KBM-7 (cell line): ENCODE measurements at regions not wholly inside any gene's neighbourhood (a gene's known extent, or its start where the extent isn't known, plus 50 kb on each side); places are given as distances from the start of the nearest gene placed in this dataset.
"Not testable (repeated sequence)": the region's sequence is repeated elsewhere in the genome, so short reads cannot be mapped to it uniquely, and the experiment has no call there.

Experiments used
- DNase-seq: peaks from one replicate; pipeline ENCODE4 v3.0.0-alpha.2; 2015
- in situ Hi-C: fragments of 300-500 bp; cut with MboI; formaldehyde crosslinking; loops from 2 replicates; pipeline ENCODE4 v1.14.3; 2020; ENCODE audit warnings: low sequenced_read_pairs, low pct_unique_long_range_greater_than_20kb, mixed read lengths

DNA sequence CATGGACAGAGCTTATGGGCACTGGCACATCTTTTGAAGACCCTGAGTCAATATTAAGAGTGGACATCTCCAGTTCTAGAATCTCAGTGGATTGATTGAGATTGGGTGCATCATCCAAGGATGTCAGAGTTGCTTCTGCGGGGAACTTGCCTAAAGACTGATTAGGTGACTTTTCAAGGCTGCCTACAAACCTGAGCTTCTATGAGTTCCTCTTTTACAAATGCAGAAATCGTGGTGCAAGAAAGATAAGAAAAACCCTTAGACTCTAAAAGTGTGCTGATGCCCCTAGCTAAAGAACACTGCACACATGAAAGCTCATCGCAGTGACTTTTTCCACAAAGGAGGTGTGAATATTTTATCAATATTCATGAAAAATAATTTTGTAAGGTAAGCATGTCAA is 86.8 kb upstream of the NEDD4L start:
- in situ Hi-C loops = no loop called here
- no peak for DNase-seq

GRCh38 chr18:57956491-57956890 is 87.5 kb upstream of the NEDD4L start:
- no peak for DNase-seq
- in situ Hi-C loops = no loop called here

DNA sequence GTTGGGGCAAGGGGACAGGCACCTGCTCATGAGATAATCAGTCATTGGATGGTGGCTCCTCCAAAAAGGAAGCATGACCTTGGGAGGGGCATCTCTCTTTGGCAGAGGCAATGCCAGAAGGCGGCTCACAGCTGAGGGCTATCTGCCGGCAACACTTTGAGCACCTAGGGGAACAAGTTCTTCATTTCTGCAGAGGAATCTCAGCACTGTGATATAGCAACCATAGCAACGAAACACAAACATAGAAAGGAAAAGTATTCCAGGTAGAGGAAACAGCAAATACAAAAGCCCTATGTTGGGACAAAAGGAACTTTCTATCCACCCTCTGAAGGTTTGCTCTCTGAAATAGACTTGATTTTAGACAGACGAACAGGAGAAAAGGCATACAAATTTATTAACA is 89.1 kb upstream of the NEDD4L start:
- DNase-seq = no peak
- in situ Hi-C loops = no loop called here

DNA sequence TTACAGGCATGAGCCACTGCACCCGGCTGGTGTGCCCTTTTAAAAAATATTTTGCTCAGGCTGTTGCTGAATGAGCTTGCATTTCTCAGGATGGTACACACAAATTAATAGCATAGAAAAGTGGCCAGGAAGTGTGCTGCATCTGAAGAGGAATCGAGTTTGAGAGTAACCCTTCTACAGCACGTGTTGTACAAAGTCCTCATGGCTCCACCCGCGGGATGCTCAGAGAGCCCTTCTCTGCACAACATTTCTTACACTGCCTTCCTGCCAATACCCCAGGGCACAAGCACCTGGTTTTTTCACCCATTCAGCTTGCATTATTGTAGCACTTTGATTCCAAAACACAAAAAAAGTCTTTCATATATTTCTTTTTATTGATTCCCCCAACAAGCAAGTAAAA is 90.1 kb upstream of the NEDD4L start:
- in situ Hi-C loops = no loop called here
- no peak for DNase-seq

DNA sequence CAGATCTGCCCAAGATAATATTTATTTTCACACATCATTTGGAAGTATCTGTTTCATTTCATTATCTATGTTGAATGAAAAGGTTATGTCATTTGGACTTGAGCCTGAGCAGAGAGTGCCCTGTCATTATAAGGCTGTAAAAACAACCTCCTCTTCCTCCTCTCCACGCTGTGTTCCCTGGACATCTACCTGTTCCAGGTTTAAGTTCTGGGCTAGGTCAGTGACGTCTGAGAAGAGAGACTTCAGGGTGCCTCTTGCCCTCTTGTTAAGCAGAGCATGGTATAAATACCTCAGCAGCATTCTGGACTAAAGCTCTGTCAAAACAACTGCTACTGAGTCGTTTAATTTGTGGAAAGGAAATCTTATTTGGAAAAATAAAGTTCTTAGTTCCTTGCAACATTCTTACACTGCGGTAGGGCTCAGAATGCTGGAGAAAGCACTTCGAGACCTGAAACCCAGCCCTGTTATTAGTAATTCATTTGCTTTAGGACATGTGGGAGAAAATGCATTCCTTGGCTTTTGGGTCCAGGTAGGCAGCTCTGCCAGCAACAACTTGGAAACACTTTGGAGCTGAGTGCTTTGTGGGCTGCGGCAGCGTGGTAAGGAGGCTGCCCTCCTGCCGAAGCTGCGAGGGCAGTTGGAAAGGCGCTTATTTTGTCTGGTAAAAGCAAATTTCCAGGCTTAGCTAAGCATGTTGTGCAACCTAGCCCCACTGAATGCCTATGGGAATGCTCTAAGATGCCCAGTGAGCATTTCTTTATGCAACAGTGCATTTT is 91.8 kb upstream of the NEDD4L start:
- in situ Hi-C loops = no loop called here
- DNase-seq = no peak

GRCh38 chr18:57951117-57951796 is 92.8 kb upstream of the NEDD4L start:
- in situ Hi-C loops = no loop called here
- no peak for DNase-seq

- no peak for DNase-seq
- in situ Hi-C loops = no loop called here
Observed at GRCh38 chr18:57950542-57950941, 93.5 kb upstream of the NEDD4L start.

- in situ Hi-C loops = not testable (repeated sequence)
Observed at GRCh38 chr18:57949335-57949734, 94.7 kb upstream of the NEDD4L start.

GRCh38 chr18:57947117-57947516 is 96.9 kb upstream of the NEDD4L start:
- in situ Hi-C loops = no loop called here
- DNase-seq = no peak

More at GRCh38 chr18:57949335-57949734, 94.7 kb upstream of the NEDD4L start:
- DNase-seq = not testable (repeated sequence)

DNA sequence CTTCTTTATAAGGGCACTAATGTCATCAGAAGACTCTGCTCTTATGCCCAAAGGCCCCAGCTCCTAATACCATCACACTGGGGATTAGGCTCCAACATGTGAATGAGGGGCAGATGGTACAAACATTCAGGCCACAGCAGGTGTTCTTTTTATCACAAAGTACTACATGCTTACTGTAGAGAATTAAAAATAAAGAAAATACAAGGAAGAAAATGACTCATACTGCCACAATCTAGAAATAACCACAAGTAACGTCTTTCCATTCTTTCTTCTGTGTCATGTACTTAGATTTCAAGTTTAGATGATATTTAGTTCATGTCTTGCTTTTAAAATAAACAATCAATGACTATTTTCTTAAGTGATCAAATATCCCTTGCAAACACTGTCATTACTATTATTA is 100.3 kb upstream of the NEDD4L start:
- DNase-seq = no peak

GRCh38 chr18:57942493-57942892 is 101.5 kb upstream of the NEDD4L start:
- DNase-seq = no peak
- in situ Hi-C loops = no loop called here

More for the DNA sequence above, 100.3 kb upstream of the NEDD4L start:
- in situ Hi-C loops = no loop called here

DNA sequence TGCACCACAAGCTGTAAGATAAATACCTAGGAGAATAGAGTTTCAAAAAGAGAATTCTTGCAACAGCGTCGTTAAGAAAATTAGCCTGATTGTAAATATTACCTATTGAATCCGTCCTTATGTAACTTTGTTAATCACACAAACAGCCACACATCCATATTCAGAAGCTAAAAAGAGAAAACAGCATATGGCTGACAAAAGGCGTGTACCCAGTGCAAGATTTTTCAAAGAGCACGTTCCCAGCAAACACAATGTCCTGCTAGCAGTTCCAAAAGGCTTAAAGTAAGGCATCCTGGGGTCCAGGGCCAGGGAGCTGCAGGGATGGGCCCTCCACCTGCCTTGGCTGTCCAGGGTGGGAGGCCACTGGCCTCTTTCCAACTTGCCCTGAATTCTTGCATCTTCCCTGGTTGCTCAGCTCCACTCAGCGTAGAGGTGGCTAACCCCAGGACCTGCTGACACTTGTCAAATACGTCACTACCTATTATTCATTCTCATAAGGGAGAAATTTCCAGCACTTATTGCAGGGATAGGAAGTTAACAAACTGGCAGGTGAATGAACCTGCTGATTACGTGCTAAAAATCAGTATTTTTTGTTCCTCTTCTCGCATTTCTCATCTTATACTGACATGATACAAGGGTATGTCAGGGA is 102.1 kb upstream of the NEDD4L start:
- DNase-seq = no peak
- in situ Hi-C loops = no loop called here

- no peak for DNase-seq
- in situ Hi-C loops = no loop called here
Observed at GRCh38 chr18:57940166-57940660, 103.8 kb upstream of the NEDD4L start.

DNA sequence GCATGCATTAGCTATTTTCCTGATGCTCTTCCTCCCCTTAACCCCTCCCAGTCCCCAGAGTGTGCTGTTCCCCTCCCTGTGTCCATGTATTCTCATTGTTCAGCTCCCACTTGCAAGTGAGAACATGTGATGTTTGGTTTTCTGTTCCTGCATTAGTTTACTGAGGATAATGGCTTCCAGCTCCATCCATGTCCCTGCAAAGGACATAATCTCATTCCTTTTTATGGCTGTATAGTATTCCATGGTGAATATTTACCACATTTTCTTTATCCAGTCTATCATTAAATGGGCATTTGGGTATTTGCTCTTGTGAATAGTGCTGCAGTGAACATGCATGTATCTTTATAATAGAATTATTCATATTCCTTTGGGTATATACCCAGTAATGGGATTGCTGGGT is 109.7 kb upstream of the NEDD4L start:
- DNase-seq, in situ Hi-C loops: not testable (repeated sequence)

DNA sequence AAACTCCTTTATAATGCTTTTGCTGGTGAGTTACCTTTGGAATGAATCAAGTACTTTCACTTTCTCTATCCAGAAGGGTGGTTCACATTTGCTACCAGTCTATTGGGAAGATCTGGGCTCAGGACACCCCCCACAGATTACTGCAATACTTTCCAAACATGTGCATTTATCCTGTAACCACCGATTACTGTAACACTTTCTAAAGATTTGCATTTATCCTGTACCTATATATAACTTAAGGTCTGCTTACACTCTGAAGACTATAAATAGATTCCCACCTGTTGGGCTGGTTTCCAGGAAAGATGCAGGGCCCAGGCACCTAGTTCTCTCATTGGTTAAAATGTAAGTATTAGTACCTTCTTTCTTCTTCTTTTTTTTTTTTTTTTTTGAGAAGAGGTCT is 113.0 kb upstream of the NEDD4L start:
- no peak for DNase-seq
- in situ Hi-C loops = no loop called here

DNA sequence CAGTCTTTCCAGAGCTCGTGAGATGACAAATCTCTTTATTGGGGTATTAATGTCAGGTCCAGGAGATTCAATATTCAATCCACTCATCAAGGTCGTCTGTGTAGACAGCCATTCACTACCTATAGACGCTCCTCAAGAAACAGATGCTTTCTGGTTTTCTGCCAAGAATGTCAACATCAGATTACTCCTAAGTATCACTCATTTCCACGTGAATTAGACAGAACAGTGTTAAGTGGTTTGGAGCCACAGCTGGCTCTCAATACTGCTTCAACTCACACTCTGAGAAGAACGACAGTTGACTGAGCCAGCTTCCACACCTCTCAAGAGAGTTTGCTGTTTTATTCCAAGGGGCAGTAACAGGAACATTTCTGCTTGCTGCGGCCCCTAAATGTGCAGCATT is 113.5 kb upstream of the NEDD4L start:
- in situ Hi-C loops = no loop called here
- DNase-seq = no peak

DNA sequence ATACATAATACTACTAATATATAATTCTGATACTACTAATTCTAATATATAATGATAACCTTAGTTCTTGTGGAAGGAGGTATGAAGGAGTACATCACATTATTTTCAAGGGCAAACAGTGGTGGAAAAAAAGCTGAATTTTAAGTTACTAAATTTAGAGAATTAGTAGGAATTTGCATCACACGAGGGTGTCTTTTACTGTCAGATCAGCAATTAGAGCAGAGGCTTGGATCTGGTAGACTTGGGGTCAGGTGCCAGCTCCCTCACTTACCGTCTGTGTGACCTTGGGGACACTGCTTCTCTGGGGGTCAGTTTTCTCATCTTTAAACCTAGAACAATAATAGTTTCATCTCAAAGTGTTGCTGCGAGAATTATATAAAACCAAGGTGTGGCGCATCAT is 114.1 kb upstream of the NEDD4L start:
- no peak for DNase-seq
- in situ Hi-C loops = no loop called here

- no peak for DNase-seq
- in situ Hi-C loops = no loop called here
Observed at GRCh38 chr18:57928466-57928865, 115.6 kb upstream of the NEDD4L start.

GRCh38 chr18:57927511-57927910 is 116.5 kb upstream of the NEDD4L start:
- no peak for DNase-seq
- in situ Hi-C loops = no loop called here

- DNase-seq = no peak
- in situ Hi-C loops = no loop called here
Observed at GRCh38 chr18:57925706-57926105, 118.3 kb upstream of the NEDD4L start.
